HCT116 (cell line): ENCODE measurements at regions not wholly inside any gene's neighbourhood (a gene's known extent, or its start where the extent isn't known, plus 50 kb on each side); places are given as distances from the start of the nearest gene placed in this dataset.
A peak's percentile ranks its signal among the peaks of the same experiment; 100 is the strongest.

ENCODE experiments used
- ATAC-seq: fragments of 200-7000 bp; cut with Tn5 transposase; 2 replicates; pipeline ENCODE4 v1.9.1; 2020; ENCODE audit warnings: mild to moderate bottlenecking, moderate library complexity
- BruUV-seq: library from RNA; stranded (reverse); fragments of 400-500 nt; replicated peaks from 2 replicates; lab custom pipeline; 2021; lab: Mats Ljungman, UMichigan
- CTCF ChIA-PET: fragments of 300-600 bp; sonication (Branson Sonifier 250); formaldehyde crosslinking; loops from one replicate; lab custom pipeline; 2021; ENCODE audit warnings: antibody characterized with exemption; lab: Charles Lee
- POLR2A ChIA-PET: fragments of 300-600, 350-600 bp; sonication (Branson Sonifier 250); formaldehyde crosslinking; loops from one replicate; lab custom pipeline; 2021; ENCODE audit warnings: antibody characterized with exemption; lab: Charles Lee
- RAD21 ChIA-PET, 2 experiments: fragments of 300-600 bp; sonication (Branson Sonifier 250); formaldehyde crosslinking; loops; one replicate each; lab custom pipeline; 2023; ENCODE audit warnings: low total read pairs in 2 of 2; ENCODE audit not compliant: uncharacterized antibody in 2 of 2, unreplicated experiment in 2 of 2, low non-redundant PET in 1 of 2; lab: Charles Lee
- DNase-seq: peaks from one replicate; pipeline ENCODE4 v3.0.0-alpha.2; 2010; ENCODE audit warnings: low read depth, low spot score
- H2AFZ ChIP-seq: fragments of 200-600 bp; shearing (Covaris generic), sonication (generic); 2 replicates; pipeline ENCODE4 v1.6.1; 2017; ENCODE audit warnings: low read depth, mixed run types, mixed read lengths, antibody characterized with exemption, low read length; ENCODE audit not compliant: poor library complexity, severe bottlenecking
- H3K27ac ChIP-seq: 2 replicates; pipeline ENCODE4 v1.5.1; 2012; ENCODE audit warnings: low read depth, low read length
- H3K27me3 ChIP-seq: fragments of 200-600 bp; sonication (generic); 2 replicates; pipeline ENCODE4 v1.6.1; 2016; ENCODE audit warnings: mixed run types, low read length, mixed read lengths; ENCODE audit not compliant: insufficient read depth
- H3K36me3 ChIP-seq, 2 experiments: fragments of 200-500 bp in 1 of 2; fragments of 200-600 bp in 1 of 2; sonication (Bioruptor generic) in 1 of 2; sonication (generic) in 1 of 2; 2 replicates each; pipeline versions ENCODE4 v1.5.1 to v1.6.1; 2014 to 2016; ENCODE audit warnings: low read length in 2 of 2, inconsistent platforms in 1 of 2, mixed read lengths in 1 of 2, mixed run types in 1 of 2; ENCODE audit not compliant: insufficient read depth in 2 of 2, control insufficient read depth in 1 of 2
- H3K4me1 ChIP-seq, 2 experiments: fragments of 200-600 bp in 1 of 2; sonication (generic) in 1 of 2; 2 replicates each; pipeline versions ENCODE4 v1.5.1 to v1.6.1; 2012 to 2017; ENCODE audit warnings: low read length in 2 of 2, inconsistent platforms in 1 of 2, mild to moderate bottlenecking in 1 of 2, mixed read lengths in 1 of 2, mixed run types in 1 of 2, moderate library complexity in 1 of 2; ENCODE audit not compliant: insufficient read depth in 2 of 2, control insufficient read depth in 1 of 2
- H3K4me2 ChIP-seq: fragments of 200-600 bp; sonication (generic); 2 replicates; pipeline ENCODE4 v1.6.1; 2017; ENCODE audit warnings: mixed run types, low read length, mixed read lengths
- H3K4me3 ChIP-seq, 2 experiments: fragments of 200-600 bp in 1 of 2; sonication (generic) in 1 of 2; replicated peaks in 1 of 2; 2 replicates each; pipeline ENCODE4 v1.5.1; 2011 to 2016; ENCODE audit warnings: low read length in 2 of 2, control low read depth in 1 of 2, low read depth in 1 of 2, mild to moderate bottlenecking in 1 of 2, mixed read lengths in 1 of 2, mixed run types in 1 of 2
- H3K79me2 ChIP-seq: fragments of 200-600 bp; sonication (generic); 2 replicates; pipeline ENCODE4 v1.6.1; 2017; ENCODE audit warnings: mild to moderate bottlenecking, mixed run types, low read length, moderate library complexity, mixed read lengths; ENCODE audit not compliant: insufficient read depth
- H3K9ac ChIP-seq: fragments of 200-600 bp; sonication (generic); 2 replicates; pipeline ENCODE4 v1.6.1; 2016; ENCODE audit warnings: low read length, mixed read lengths
- H3K9me2 ChIP-seq: fragments of 200-600 bp; sonication (generic), shearing (Covaris generic); 2 replicates; pipeline ENCODE4 v1.6.1; 2017; ENCODE audit warnings: mixed run types, mild to moderate bottlenecking, moderate library complexity; ENCODE audit not compliant: insufficient read depth
- H3K9me3 ChIP-seq, 2 experiments: fragments of 200-500 bp in 1 of 2; fragments of 200-600 bp in 1 of 2; sonication (Bioruptor generic) in 1 of 2; sonication (generic) in 1 of 2; 2 replicates each; pipeline ENCODE4 v1.6.1; 2014 to 2017; ENCODE audit warnings: low read length in 2 of 2, mixed read lengths in 2 of 2, inconsistent platforms in 1 of 2, low read depth in 1 of 2, mild to moderate bottlenecking in 1 of 2, mixed run types in 1 of 2, moderate library complexity in 1 of 2; ENCODE audit not compliant: control insufficient read depth in 1 of 2, insufficient read depth in 1 of 2
- H4K20me1 ChIP-seq: fragments of 200-600 bp; sonication (generic), shearing (Covaris generic); 2 replicates; pipeline ENCODE4 v1.6.1; 2017; ENCODE audit warnings: mixed run types, mild to moderate bottlenecking, moderate library complexity; ENCODE audit not compliant: insufficient read depth
- CBX3 ChIP-seq: IDR thresholded peaks from 2 replicates; pipeline ENCODE4 v1.6.1; 2012; ENCODE audit warnings: low read depth
- CEBPB ChIP-seq: IDR thresholded peaks from 2 replicates; pipeline ENCODE4 v1.6.1; 2012; ENCODE audit warnings: low read depth
- EGR1 ChIP-seq: IDR thresholded peaks from 2 replicates; pipeline ENCODE4 v1.6.1; 2012; ENCODE audit warnings: low read depth
- ELF1 ChIP-seq: IDR thresholded peaks from 2 replicates; pipeline ENCODE4 v1.6.1; 2012; ENCODE audit warnings: low read depth, borderline replicate concordance
- EZH2 ChIP-seq: fragments of 200-600 bp; sonication (generic); IDR thresholded peaks from 2 replicates; pipeline ENCODE4 v1.6.1; 2017; ENCODE audit warnings: antibody characterized with exemption, mixed run types
- FOSL1 ChIP-seq: IDR thresholded peaks from 2 replicates; pipeline ENCODE4 v1.6.1; 2012; ENCODE audit warnings: low read depth
- JUND ChIP-seq: IDR thresholded peaks from 2 replicates; pipeline ENCODE4 v1.6.1; 2012
- RAD21 ChIP-seq: IDR thresholded peaks from 2 replicates; pipeline ENCODE4 v1.6.1; 2012; ENCODE audit warnings: low read depth, mild to moderate bottlenecking
- SP1 ChIP-seq: IDR thresholded peaks from 2 replicates; pipeline ENCODE4 v1.6.1; 2012; ENCODE audit warnings: low read depth
- SRF ChIP-seq: IDR thresholded peaks from 2 replicates; pipeline ENCODE4 v1.6.1; 2012; ENCODE audit warnings: low read depth
- TCF7L2 ChIP-seq: IDR thresholded peaks from 2 replicates; pipeline ENCODE4 v1.7.0; 2011; ENCODE audit warnings: borderline replicate concordance, inconsistent platforms; ENCODE audit not compliant: insufficient read depth, insufficient read length; ENCODE audit errors: extremely low read depth
- intact Hi-C: fragments of 100-400 bp; cut with micrococcal nuclease; formaldehyde crosslinking; loops from 2 replicates; pipeline ENCODE4 v1.10.0; 2022
- TF ChIP-seq, protein P1 (sequence below): IDR thresholded peaks from 2 replicates; pipeline ENCODE4 v1.6.1; 2011; ENCODE audit warnings: mild to moderate bottlenecking, low read length, moderate library complexity; ENCODE audit not compliant: insufficient replicate concordance; ENCODE audit errors: extremely low read depth
- TF ChIP-seq, protein P2 (sequence below): IDR thresholded peaks from 2 replicates; pipeline ENCODE4 v1.6.1; 2012
- TF ChIP-seq, protein P3 (sequence below): IDR thresholded peaks from 2 replicates; pipeline ENCODE4 v1.6.1; 2012
- TF ChIP-seq, protein P4 (sequence below), 3 experiments: fragments of 200-600 bp in 1 of 3; sonication (generic) in 1 of 3; IDR thresholded peaks in 2 of 3; conservative IDR thresholded peaks in 1 of 3; 2 replicates each; pipeline ENCODE4 v1.5.1; 2012 to 2017; ENCODE audit warnings: low read depth in 2 of 3, low read length in 2 of 3, antibody characterized with exemption in 1 of 3, borderline replicate concordance in 1 of 3, control low read depth in 1 of 3, mild to moderate bottlenecking in 1 of 3, mixed read lengths in 1 of 3, mixed run types in 1 of 3, moderate library complexity in 1 of 3; ENCODE audit not compliant: insufficient read depth in 1 of 3

DNA sequence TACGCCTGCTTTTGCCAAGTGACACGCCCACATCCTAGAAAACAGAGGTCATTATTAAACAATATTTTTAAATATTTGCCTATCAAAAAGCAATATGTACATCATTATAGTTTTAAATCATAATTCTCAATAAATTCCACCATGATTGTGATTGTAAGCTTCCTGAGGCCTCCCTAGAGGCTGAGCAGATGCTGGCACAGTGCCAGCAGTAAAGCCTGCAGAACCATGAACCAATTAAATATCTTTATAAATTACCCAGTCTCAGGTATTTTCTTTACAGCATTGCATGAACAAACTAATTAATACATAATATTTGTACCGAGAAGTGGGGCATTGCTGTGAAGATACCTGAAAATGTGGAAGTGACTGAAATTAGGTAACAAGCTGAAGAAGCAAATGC lies 174.7 kb upstream of the TMEM196 start (continued):
- TF ChIP-seq, protein P1, sequence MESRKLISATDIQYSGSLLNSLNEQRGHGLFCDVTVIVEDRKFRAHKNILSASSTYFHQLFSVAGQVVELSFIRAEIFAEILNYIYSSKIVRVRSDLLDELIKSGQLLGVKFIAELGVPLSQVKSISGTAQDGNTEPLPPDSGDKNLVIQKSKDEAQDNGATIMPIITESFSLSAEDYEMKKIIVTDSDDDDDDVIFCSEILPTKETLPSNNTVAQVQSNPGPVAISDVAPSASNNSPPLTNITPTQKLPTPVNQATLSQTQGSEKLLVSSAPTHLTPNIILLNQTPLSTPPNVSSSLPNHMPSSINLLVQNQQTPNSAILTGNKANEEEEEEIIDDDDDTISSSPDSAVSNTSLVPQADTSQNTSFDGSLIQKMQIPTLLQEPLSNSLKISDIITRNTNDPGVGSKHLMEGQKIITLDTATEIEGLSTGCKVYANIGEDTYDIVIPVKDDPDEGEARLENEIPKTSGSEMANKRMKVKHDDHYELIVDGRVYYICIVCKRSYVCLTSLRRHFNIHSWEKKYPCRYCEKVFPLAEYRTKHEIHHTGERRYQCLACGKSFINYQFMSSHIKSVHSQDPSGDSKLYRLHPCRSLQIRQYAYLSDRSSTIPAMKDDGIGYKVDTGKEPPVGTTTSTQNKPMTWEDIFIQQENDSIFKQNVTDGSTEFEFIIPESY: no peak
- TF ChIP-seq, protein P2, sequence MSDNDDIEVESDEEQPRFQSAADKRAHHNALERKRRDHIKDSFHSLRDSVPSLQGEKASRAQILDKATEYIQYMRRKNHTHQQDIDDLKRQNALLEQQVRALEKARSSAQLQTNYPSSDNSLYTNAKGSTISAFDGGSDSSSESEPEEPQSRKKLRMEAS: no peak
- TF ChIP-seq SRF: no peak

DNA sequence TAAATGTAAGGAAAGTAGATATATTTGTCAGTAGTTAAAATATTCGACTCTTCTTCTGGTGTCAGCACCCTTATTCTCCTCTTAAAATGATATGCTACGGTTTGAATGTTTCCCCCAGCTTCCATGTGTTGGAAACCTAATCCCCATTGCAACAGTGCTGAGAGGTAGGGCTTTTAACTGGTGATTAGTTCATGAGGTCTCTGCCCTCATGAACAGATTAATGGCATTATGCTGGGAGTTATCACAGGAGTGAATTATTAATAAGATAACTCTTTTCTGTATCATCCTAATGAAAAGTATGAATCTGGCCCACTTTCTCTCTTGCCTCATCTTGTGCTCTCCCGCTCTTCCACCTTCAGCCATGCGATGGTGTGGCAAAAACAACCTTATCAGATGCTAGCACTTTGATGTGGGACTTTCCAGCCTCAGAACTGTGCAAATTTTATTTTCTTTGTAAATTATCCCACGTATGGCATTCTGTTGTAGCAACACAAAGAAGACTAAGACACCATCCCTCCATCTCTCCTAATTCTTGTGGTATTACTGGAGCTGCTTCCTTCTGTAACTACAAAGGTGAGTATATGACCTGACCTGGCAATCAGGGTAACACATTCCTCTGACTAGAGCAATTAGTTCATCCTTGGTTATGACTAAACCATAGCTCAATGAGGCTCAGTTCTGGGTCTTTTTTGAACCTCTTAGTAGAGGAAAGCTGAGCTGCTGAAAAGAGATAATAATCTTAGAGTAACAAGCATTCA lies 171.1 kb upstream of the TMEM196 start:
- Histone ChIP-seq H3K4me1 (peaks cover 10 to 23% of the 10 kb centered on the region in 2 experiments), H2AFZ (peak overlapping the region; percentile 70), H3K9me3 (no peaks in the 10 kb centered on the region; a peak in 1 of 4 replicates), H3K79me2 (no peaks in the 10 kb centered on the region), H3K36me3 (no peaks in the 10 kb centered on the region), H4K20me1 (no peaks in the 10 kb centered on the region), H3K27me3 (no peaks in the 10 kb centered on the region), H3K9me2 (no peaks in the 10 kb centered on the region), H3K4me3 (no peak overlapping the region), H3K4me2 (peak overlapping the region; percentile 58), H3K27ac (peak overlapping the region; percentile 52; the same call in 1 of the 2 replicates), H3K9ac (peak overlapping the region; percentile 18; the same call in 1 of the 2 replicates)
- ChIA-PET RAD21 (no interaction called here), CTCF (interaction anchor here (0.9 kb wide), 1 partner anchor 8 kb away, joined by 3 read pairs; no protein-coding TSS in a partner anchor), POLR2A (no interaction called here)
- ATAC-seq (peak; percentile 94), DNase-seq (peak; percentile 60)
- intact Hi-C loops: no loop called here
- BruUV-seq: no TSS peak
- TF ChIP-seq EZH2 (no peak), ELF1 (no peak), SP1 (peak; percentile 46; the same call in 1 of the 2 replicates), SRF (peak; percentile 23; the same call in 1 of the 2 replicates), TCF7L2 (no peak), EGR1 (no peak), FOSL1 (peak; percentile 40; the same call in 1 of the 2 replicates), RAD21 (peak; percentile 12; the same call in 1 of the 2 replicates), JUND (peak; percentile 65), CBX3 (peak; percentile 58; the same call in 1 of the 2 replicates), CEBPB (peak; percentile 47)
- TF ChIP-seq, protein P1: no peak
- TF ChIP-seq, protein P3, sequence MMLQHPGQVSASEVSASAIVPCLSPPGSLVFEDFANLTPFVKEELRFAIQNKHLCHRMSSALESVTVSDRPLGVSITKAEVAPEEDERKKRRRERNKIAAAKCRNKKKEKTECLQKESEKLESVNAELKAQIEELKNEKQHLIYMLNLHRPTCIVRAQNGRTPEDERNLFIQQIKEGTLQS: no peak
- TF ChIP-seq, protein P4, sequence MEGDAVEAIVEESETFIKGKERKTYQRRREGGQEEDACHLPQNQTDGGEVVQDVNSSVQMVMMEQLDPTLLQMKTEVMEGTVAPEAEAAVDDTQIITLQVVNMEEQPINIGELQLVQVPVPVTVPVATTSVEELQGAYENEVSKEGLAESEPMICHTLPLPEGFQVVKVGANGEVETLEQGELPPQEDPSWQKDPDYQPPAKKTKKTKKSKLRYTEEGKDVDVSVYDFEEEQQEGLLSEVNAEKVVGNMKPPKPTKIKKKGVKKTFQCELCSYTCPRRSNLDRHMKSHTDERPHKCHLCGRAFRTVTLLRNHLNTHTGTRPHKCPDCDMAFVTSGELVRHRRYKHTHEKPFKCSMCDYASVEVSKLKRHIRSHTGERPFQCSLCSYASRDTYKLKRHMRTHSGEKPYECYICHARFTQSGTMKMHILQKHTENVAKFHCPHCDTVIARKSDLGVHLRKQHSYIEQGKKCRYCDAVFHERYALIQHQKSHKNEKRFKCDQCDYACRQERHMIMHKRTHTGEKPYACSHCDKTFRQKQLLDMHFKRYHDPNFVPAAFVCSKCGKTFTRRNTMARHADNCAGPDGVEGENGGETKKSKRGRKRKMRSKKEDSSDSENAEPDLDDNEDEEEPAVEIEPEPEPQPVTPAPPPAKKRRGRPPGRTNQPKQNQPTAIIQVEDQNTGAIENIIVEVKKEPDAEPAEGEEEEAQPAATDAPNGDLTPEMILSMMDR (IDR thresholded peaks at IDR 0.05 in 2 of 3, conservative IDR thresholded peaks at IDR 0.05 in 1 of 3; ENCODE audit: borderline replicate concordance in 1 of 3, insufficient read depth in 1 of 3, low read depth in 2 of 3, low read length in 2 of 3): no peak
